ENCODE measurements at regions not wholly inside any gene's neighbourhood (a gene's known extent, or its start where the extent isn't known, plus 50 kb on each side); places are given as distances from the start of the nearest gene placed in this dataset.

DNA sequence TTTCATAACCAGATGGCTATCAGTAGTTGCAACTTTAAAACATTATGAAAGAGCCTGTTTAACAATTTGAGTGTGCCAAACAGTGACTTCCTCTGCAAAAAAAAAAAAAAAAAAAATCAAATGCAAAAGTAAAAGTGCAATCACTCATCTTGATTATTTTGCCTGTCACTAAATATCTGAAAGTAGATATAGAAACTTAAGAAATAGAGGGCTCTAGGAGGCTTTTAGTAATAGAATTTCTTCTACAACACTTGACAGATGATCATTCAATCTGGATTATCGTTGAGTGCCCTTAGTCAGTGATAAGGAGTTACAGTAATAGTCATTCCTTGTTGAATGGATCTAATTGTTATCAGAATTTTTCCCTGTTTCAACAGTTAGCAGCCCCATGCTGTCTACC lies 101.8 kb downstream of the CETN3 start:
- H3K27ac ChIP-seq (ENCODE audit: low read length): no peak overlapping the region
- H3K4me1 ChIP-seq (ENCODE audit: control insufficient read depth in 1 of 2, insufficient read depth in 2 of 2, low read length in 2 of 2): peaks cover 0 to 10% of the 10 kb centered on the region in 2 donors
- H3K9me3 ChIP-seq (ENCODE audit: control insufficient read depth in 1 of 2, low read length in 2 of 2): no peaks in the 10 kb centered on the region
- no peaks in the 10 kb centered on the region for H3K27me3 ChIP-seq (ENCODE audit: low read depth, low read length)
- no peaks in the 10 kb centered on the region for H3K36me3 ChIP-seq (ENCODE audit: control insufficient read depth in 1 of 2, insufficient read depth in 2 of 2, low read length in 2 of 2)
- H3K4me3 ChIP-seq (ENCODE audit: low read depth in 1 of 2, low read length in 2 of 2): no peak overlapping the region

- Histone ChIP-seq H3K36me3 (ENCODE audit: control insufficient read depth in 1 of 2, insufficient read depth in 2 of 2, low read length in 2 of 2) (no peaks in the 10 kb centered on the region), H3K9me3 (ENCODE audit: control insufficient read depth in 1 of 2, low read length in 2 of 2) (no peaks in the 10 kb centered on the region), H3K4me3 (ENCODE audit: low read depth in 1 of 2, low read length in 2 of 2) (no peak overlapping the region), H3K27ac (ENCODE audit: low read length) (no peak overlapping the region), H3K27me3 (ENCODE audit: low read depth, low read length) (no peaks in the 10 kb centered on the region), H3K4me1 (ENCODE audit: control insufficient read depth in 1 of 2, insufficient read depth in 2 of 2, low read length in 2 of 2) (peaks cover 0 to 10% of the 10 kb centered on the region in 2 donors)
Observed at GRCh38 chr5:90307322-90307721, 102.2 kb downstream of the CETN3 start.

GRCh38 chr5:90306613-90307012 lies 102.9 kb downstream of the CETN3 start:
- Histone ChIP-seq H3K36me3 (ENCODE audit: control insufficient read depth in 1 of 2, insufficient read depth in 2 of 2, low read length in 2 of 2) (no peaks in the 10 kb centered on the region), H3K4me3 (ENCODE audit: low read depth in 1 of 2, low read length in 2 of 2) (no peak overlapping the region), H3K27me3 (ENCODE audit: low read depth, low read length) (no peaks in the 10 kb centered on the region), H3K27ac (ENCODE audit: low read length) (no peak overlapping the region), H3K9me3 (ENCODE audit: control insufficient read depth in 1 of 2, low read length in 2 of 2) (no peaks in the 10 kb centered on the region), H3K4me1 (ENCODE audit: control insufficient read depth in 1 of 2, insufficient read depth in 2 of 2, low read length in 2 of 2) (peaks cover 0 to 10% of the 10 kb centered on the region in 2 donors)

- Histone ChIP-seq H3K36me3 (ENCODE audit: control insufficient read depth in 1 of 2, insufficient read depth in 2 of 2, low read length in 2 of 2) (no peaks in the 10 kb centered on the region), H3K4me3 (ENCODE audit: low read depth in 1 of 2, low read length in 2 of 2) (no peak overlapping the region), H3K27me3 (ENCODE audit: low read depth, low read length) (no peaks in the 10 kb centered on the region), H3K9me3 (ENCODE audit: control insufficient read depth in 1 of 2, low read length in 2 of 2) (no peaks in the 10 kb centered on the region), H3K4me1 (ENCODE audit: control insufficient read depth in 1 of 2, insufficient read depth in 2 of 2, low read length in 2 of 2) (peaks cover 0 to 10% of the 10 kb centered on the region in 2 donors), H3K27ac (ENCODE audit: low read length) (no peak overlapping the region)
Observed at GRCh38 chr5:90305041-90305720, 104.4 kb downstream of the CETN3 start.

- Histone ChIP-seq H3K27ac (ENCODE audit: low read length) (no peak overlapping the region), H3K27me3 (ENCODE audit: low read depth, low read length) (no peaks in the 10 kb centered on the region), H3K36me3 (ENCODE audit: control insufficient read depth in 1 of 2, insufficient read depth in 2 of 2, low read length in 2 of 2) (no peaks in the 10 kb centered on the region), H3K4me3 (ENCODE audit: low read depth in 1 of 2, low read length in 2 of 2) (no peak overlapping the region), H3K4me1 (ENCODE audit: control insufficient read depth in 1 of 2, insufficient read depth in 2 of 2, low read length in 2 of 2) (peaks cover 0 to 10% of the 10 kb centered on the region in 2 donors), H3K9me3 (ENCODE audit: control insufficient read depth in 1 of 2, low read length in 2 of 2) (no peaks in the 10 kb centered on the region)
Observed at GRCh38 chr5:90301248-90301647, 108.3 kb downstream of the CETN3 start.

DNA sequence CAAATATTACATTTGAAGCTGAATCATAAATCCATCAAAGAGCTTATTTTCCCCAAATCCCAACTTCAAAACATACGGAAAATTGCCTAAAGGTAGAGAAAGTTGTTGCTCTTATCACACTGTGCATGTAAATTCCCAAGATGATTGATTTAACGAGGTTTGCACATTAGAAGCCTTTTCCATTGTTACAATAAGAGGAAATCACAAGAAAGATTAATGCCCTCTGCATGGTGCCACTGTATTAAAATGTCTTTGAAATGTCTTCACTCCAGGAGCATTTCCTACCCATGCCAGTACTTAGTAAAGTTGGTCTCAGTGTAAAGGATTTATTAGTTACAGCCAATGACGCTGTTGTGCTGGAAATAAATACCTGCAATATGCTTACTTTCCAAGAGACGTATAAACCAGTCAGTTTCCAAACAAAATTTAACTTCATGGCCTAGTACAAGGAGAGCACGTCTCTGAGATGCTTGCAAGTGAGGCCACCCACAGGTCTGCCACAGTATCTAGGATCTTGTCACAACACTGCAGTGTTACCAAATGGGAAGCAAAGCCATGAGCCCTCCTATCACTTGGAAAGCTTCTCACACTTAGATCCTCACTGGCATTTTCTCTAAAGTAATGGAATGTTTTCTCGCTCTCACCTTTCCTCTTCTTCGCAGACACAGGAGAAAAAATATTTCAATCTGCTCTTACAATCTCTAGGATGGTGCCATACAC lies 112.4 kb downstream of the CETN3 start:
- H3K36me3 ChIP-seq (ENCODE audit: control insufficient read depth in 1 of 2, insufficient read depth in 2 of 2, low read length in 2 of 2): no peaks in the 10 kb centered on the region
- no peaks in the 10 kb centered on the region for H3K9me3 ChIP-seq (ENCODE audit: control insufficient read depth in 1 of 2, low read length in 2 of 2)
- no peaks in the 10 kb centered on the region for H3K4me1 ChIP-seq (ENCODE audit: control insufficient read depth in 1 of 2, insufficient read depth in 2 of 2, low read length in 2 of 2)
- no peak overlapping the region for H3K27ac ChIP-seq (ENCODE audit: low read length)
- no peak overlapping the region for H3K4me3 ChIP-seq (ENCODE audit: low read depth in 1 of 2, low read length in 2 of 2)
- no peaks in the 10 kb centered on the region for H3K27me3 ChIP-seq (ENCODE audit: low read depth, low read length)

DNA sequence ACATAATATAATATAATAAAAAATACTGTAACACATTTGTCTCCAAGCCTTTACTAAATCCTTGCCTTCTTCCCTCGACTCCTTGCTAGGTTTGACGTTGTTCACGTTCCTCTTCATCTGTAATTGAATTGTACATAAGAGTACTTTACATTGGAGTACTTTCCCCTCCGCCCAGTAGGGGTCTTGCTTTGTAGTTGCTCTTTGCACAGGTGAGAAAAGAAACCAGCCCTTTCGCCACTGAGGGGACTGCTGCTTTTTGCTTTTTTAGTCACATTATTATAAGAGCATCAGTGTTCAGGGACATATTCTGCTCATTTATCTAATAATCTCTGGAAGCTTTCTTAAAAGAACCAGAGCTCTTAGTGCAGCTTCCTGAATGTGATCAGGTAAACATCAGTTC lies 115.0 kb downstream of the CETN3 start:
- no peak overlapping the region for H3K4me3 ChIP-seq (ENCODE audit: low read depth in 1 of 2, low read length in 2 of 2)
- no peak overlapping the region for H3K27ac ChIP-seq (ENCODE audit: low read length)
- H3K4me1 ChIP-seq (ENCODE audit: control insufficient read depth in 1 of 2, insufficient read depth in 2 of 2, low read length in 2 of 2): no peaks in the 10 kb centered on the region
- H3K36me3 ChIP-seq (ENCODE audit: control insufficient read depth in 1 of 2, insufficient read depth in 2 of 2, low read length in 2 of 2): no peaks in the 10 kb centered on the region
- no peaks in the 10 kb centered on the region for H3K27me3 ChIP-seq (ENCODE audit: low read depth, low read length)
- no peaks in the 10 kb centered on the region for H3K9me3 ChIP-seq (ENCODE audit: control insufficient read depth in 1 of 2, low read length in 2 of 2)

GRCh38 chr5:90293931-90294330 lies 115.6 kb downstream of the CETN3 start:
- no peaks in the 10 kb centered on the region for H3K27me3 ChIP-seq (ENCODE audit: low read depth, low read length)
- no peak overlapping the region for H3K4me3 ChIP-seq (ENCODE audit: low read depth in 1 of 2, low read length in 2 of 2)
- H3K36me3 ChIP-seq (ENCODE audit: control insufficient read depth in 1 of 2, insufficient read depth in 2 of 2, low read length in 2 of 2): no peaks in the 10 kb centered on the region
- no peaks in the 10 kb centered on the region for H3K4me1 ChIP-seq (ENCODE audit: control insufficient read depth in 1 of 2, insufficient read depth in 2 of 2, low read length in 2 of 2)
- no peak overlapping the region for H3K27ac ChIP-seq (ENCODE audit: low read length)
- H3K9me3 ChIP-seq (ENCODE audit: control insufficient read depth in 1 of 2, low read length in 2 of 2): no peaks in the 10 kb centered on the region

DNA sequence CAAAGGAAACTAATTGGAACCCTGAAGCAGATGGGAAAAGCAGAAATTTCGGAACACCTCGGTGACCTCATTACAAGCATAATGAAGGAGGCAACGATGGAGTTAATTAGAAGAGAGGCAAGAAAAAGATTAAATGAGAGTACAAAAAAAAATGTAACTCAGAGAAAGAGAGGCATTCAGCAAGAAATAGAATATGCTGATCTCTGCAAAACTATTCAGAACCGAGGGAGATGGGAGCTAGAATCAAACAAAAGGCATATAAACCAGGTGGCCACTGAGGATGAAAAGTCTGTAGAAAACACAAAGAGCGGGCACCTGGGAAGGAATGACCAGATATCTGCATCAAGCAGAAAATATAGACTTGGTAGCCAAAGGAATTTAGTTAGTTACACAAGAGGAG lies 118.9 kb downstream of the CETN3 start:
- Histone ChIP-seq H3K4me3 (ENCODE audit: low read depth in 1 of 2, low read length in 2 of 2) (no peak overlapping the region), H3K9me3 (ENCODE audit: control insufficient read depth in 1 of 2, low read length in 2 of 2) (no peaks in the 10 kb centered on the region), H3K4me1 (ENCODE audit: control insufficient read depth in 1 of 2, insufficient read depth in 2 of 2, low read length in 2 of 2) (no peaks in the 10 kb centered on the region), H3K27ac (ENCODE audit: low read length) (no peak overlapping the region), H3K27me3 (ENCODE audit: low read depth, low read length) (no peaks in the 10 kb centered on the region), H3K36me3 (ENCODE audit: control insufficient read depth in 1 of 2, insufficient read depth in 2 of 2, low read length in 2 of 2) (no peaks in the 10 kb centered on the region)

- Histone ChIP-seq H3K27ac (ENCODE audit: low read length) (no peak overlapping the region), H3K4me1 (ENCODE audit: control insufficient read depth in 1 of 2, insufficient read depth in 2 of 2, low read length in 2 of 2) (no peaks in the 10 kb centered on the region), H3K27me3 (ENCODE audit: low read depth, low read length) (no peaks in the 10 kb centered on the region), H3K4me3 (ENCODE audit: low read depth in 1 of 2, low read length in 2 of 2) (no peak overlapping the region), H3K36me3 (ENCODE audit: control insufficient read depth in 1 of 2, insufficient read depth in 2 of 2, low read length in 2 of 2) (no peaks in the 10 kb centered on the region), H3K9me3 (ENCODE audit: control insufficient read depth in 1 of 2, low read length in 2 of 2) (no peaks in the 10 kb centered on the region)
Observed at GRCh38 chr5:90289837-90290236, 119.7 kb downstream of the CETN3 start.

- Histone ChIP-seq H3K36me3 (ENCODE audit: control insufficient read depth in 1 of 2, insufficient read depth in 2 of 2, low read length in 2 of 2) (no peaks in the 10 kb centered on the region), H3K9me3 (ENCODE audit: control insufficient read depth in 1 of 2, low read length in 2 of 2) (no peaks in the 10 kb centered on the region), H3K27me3 (ENCODE audit: low read depth, low read length) (no peaks in the 10 kb centered on the region), H3K4me1 (ENCODE audit: control insufficient read depth in 1 of 2, insufficient read depth in 2 of 2, low read length in 2 of 2) (no peaks in the 10 kb centered on the region), H3K4me3 (ENCODE audit: low read depth in 1 of 2, low read length in 2 of 2) (no peak overlapping the region), H3K27ac (ENCODE audit: low read length) (no peak overlapping the region)
Observed at GRCh38 chr5:90287036-90287435, 122.5 kb downstream of the CETN3 start.

DNA sequence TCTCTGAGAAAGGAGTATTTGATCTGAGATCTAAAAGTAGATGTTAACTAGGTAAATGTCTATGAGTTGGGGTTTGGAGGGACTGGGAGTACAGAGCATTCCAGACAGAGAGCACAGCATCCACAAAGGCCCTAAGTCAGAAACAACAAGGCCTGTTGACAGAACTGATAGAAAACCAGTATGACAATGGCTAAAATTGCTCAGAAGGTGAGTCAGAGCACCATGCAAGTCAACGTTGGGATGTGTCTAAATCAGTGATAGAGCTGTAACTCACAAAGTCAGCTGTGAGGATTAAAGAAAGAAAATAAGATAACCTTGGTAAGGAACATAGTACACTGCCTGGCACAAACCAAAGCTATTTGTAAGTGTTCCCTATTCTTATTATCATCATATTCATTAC lies 124.0 kb downstream of the CETN3 start:
- Histone ChIP-seq H3K27me3 (ENCODE audit: low read depth, low read length) (no peaks in the 10 kb centered on the region), H3K4me3 (ENCODE audit: low read depth in 1 of 2, low read length in 2 of 2) (no peak overlapping the region), H3K9me3 (ENCODE audit: control insufficient read depth in 1 of 2, low read length in 2 of 2) (no peaks in the 10 kb centered on the region), H3K36me3 (ENCODE audit: control insufficient read depth in 1 of 2, insufficient read depth in 2 of 2, low read length in 2 of 2) (no peaks in the 10 kb centered on the region), H3K4me1 (ENCODE audit: control insufficient read depth in 1 of 2, insufficient read depth in 2 of 2, low read length in 2 of 2) (no peaks in the 10 kb centered on the region), H3K27ac (ENCODE audit: low read length) (no peak overlapping the region)

Data from muscle layer of duodenum (tissue), 2 donors.